H1 (cell line): ENCODE measurements at regions not wholly inside any gene's neighbourhood (a gene's known extent, or its start where the extent isn't known, plus 50 kb on each side); places are given as distances from the start of the nearest gene placed in this dataset.

Experiments
- CREB1 ChIP-seq: IDR thresholded peaks from 2 replicates; pipeline ENCODE4 v1.6.1; 2012; ENCODE audit warnings: inconsistent platforms
- KDM1A ChIP-seq: fragments of 200-600, 300-600 bp; sonication (generic); IDR thresholded peaks from 2 replicates; pipeline ENCODE4 v1.7.1; 2016; ENCODE audit warnings: mild to moderate bottlenecking, low read length, borderline replicate concordance
- KDM5A ChIP-seq: fragments of 200-600 bp; IDR thresholded peaks from 2 replicates; pipeline ENCODE4 v1.7.1; 2012; ENCODE audit warnings: mild to moderate bottlenecking, low read length, inconsistent platforms, mixed read lengths
- MAFK ChIP-seq: IDR thresholded peaks from 2 replicates; pipeline ENCODE4 v1.6.1; 2012; ENCODE audit warnings: low read depth, mild to moderate bottlenecking, improper control_type of control experiment, low read length
- TAF1 ChIP-seq: IDR thresholded peaks from 2 replicates; pipeline ENCODE4 v1.6.1; 2011; ENCODE audit warnings: mild to moderate bottlenecking, low read depth, low read length
- TCF12 ChIP-seq: IDR thresholded peaks from 2 replicates; pipeline ENCODE4 v1.6.1; 2011; ENCODE audit warnings: low read depth, mild to moderate bottlenecking, low read length
- TF ChIP-seq, protein P1 (sequence below): fragments of 300-600 bp; sonication (generic); IDR thresholded peaks from 2 replicates; pipeline ENCODE4 v1.7.1; 2012; ENCODE audit warnings: low read length, moderate library complexity, mild to moderate bottlenecking, inconsistent platforms; ENCODE audit not compliant: insufficient replicate concordance

DNA sequence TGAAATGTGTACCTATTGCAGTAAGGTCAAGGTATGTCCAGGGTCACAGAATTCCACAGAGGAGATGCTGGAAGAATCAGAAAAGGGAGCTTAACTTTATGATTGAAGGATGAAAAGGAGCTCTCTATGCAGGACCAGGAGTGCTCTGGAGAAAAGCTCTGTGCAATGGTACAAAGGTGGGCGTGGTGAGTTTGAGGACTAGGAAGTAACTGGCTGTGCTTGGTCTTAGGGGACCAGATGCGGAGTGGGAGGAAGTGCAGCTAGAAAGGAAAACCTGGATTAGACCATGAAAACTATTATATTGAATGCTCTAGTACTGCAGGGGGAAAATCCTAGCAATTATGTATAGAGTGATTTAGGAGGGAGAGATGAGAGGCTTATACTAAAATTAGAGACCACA is 56.8 kb downstream of the BTG1 start (continued):
- TF ChIP-seq, protein P1, sequence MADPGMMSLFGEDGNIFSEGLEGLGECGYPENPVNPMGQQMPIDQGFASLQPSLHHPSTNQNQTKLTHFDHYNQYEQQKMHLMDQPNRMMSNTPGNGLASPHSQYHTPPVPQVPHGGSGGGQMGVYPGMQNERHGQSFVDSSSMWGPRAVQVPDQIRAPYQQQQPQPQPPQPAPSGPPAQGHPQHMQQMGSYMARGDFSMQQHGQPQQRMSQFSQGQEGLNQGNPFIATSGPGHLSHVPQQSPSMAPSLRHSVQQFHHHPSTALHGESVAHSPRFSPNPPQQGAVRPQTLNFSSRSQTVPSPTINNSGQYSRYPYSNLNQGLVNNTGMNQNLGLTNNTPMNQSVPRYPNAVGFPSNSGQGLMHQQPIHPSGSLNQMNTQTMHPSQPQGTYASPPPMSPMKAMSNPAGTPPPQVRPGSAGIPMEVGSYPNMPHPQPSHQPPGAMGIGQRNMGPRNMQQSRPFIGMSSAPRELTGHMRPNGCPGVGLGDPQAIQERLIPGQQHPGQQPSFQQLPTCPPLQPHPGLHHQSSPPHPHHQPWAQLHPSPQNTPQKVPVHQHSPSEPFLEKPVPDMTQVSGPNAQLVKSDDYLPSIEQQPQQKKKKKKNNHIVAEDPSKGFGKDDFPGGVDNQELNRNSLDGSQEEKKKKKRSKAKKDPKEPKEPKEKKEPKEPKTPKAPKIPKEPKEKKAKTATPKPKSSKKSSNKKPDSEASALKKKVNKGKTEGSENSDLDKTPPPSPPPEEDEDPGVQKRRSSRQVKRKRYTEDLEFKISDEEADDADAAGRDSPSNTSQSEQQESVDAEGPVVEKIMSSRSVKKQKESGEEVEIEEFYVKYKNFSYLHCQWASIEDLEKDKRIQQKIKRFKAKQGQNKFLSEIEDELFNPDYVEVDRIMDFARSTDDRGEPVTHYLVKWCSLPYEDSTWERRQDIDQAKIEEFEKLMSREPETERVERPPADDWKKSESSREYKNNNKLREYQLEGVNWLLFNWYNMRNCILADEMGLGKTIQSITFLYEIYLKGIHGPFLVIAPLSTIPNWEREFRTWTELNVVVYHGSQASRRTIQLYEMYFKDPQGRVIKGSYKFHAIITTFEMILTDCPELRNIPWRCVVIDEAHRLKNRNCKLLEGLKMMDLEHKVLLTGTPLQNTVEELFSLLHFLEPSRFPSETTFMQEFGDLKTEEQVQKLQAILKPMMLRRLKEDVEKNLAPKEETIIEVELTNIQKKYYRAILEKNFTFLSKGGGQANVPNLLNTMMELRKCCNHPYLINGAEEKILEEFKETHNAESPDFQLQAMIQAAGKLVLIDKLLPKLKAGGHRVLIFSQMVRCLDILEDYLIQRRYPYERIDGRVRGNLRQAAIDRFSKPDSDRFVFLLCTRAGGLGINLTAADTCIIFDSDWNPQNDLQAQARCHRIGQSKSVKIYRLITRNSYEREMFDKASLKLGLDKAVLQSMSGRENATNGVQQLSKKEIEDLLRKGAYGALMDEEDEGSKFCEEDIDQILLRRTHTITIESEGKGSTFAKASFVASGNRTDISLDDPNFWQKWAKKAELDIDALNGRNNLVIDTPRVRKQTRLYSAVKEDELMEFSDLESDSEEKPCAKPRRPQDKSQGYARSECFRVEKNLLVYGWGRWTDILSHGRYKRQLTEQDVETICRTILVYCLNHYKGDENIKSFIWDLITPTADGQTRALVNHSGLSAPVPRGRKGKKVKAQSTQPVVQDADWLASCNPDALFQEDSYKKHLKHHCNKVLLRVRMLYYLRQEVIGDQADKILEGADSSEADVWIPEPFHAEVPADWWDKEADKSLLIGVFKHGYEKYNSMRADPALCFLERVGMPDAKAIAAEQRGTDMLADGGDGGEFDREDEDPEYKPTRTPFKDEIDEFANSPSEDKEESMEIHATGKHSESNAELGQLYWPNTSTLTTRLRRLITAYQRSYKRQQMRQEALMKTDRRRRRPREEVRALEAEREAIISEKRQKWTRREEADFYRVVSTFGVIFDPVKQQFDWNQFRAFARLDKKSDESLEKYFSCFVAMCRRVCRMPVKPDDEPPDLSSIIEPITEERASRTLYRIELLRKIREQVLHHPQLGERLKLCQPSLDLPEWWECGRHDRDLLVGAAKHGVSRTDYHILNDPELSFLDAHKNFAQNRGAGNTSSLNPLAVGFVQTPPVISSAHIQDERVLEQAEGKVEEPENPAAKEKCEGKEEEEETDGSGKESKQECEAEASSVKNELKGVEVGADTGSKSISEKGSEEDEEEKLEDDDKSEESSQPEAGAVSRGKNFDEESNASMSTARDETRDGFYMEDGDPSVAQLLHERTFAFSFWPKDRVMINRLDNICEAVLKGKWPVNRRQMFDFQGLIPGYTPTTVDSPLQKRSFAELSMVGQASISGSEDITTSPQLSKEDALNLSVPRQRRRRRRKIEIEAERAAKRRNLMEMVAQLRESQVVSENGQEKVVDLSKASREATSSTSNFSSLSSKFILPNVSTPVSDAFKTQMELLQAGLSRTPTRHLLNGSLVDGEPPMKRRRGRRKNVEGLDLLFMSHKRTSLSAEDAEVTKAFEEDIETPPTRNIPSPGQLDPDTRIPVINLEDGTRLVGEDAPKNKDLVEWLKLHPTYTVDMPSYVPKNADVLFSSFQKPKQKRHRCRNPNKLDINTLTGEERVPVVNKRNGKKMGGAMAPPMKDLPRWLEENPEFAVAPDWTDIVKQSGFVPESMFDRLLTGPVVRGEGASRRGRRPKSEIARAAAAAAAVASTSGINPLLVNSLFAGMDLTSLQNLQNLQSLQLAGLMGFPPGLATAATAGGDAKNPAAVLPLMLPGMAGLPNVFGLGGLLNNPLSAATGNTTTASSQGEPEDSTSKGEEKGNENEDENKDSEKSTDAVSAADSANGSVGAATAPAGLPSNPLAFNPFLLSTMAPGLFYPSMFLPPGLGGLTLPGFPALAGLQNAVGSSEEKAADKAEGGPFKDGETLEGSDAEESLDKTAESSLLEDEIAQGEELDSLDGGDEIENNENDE = no peak
- no peak for TF ChIP-seq MAFK
- TF ChIP-seq CREB1 = no peak
- TF ChIP-seq KDM5A = no peak
- no peak for TF ChIP-seq KDM1A
- no peak for TF ChIP-seq TCF12
- no peak for TF ChIP-seq TAF1
- TF ChIP-seq, all 59 proteins: peak for 0
